A549 (cell line): ENCODE measurements at regions not wholly inside any gene's neighbourhood (a gene's known extent, or its start where the extent isn't known, plus 50 kb on each side); places are given as distances from the start of the nearest gene placed in this dataset.

ENCODE experiments used
- ATAC-seq, 2 experiments: fragments of 200-7000 bp in 1 of 2; fragments of >200 bp in 1 of 2; cut with Nextera tagmentation in 1 of 2; cut with Tn5 transposase in 1 of 2; 3 replicates each; pipeline versions ENCODE4 v1.8.0 to v1.9.1; 2018 to 2020; ENCODE audit warnings: mild to moderate bottlenecking in 1 of 2, moderate library complexity in 1 of 2
- CTCF ChIA-PET: fragments of 300-600 bp; sonication (Branson Sonifier 250); formaldehyde crosslinking; extraction: SDS; loops from one replicate; lab custom pipeline; 2021; ENCODE audit warnings: antibody characterized with exemption, inconsistent platforms; lab: Yijun Ruan, JAX
- POLR2A ChIA-PET: fragments of 350-600 bp; formaldehyde crosslinking; extraction: SDS; loops from one replicate; lab custom pipeline; 2021; ENCODE audit warnings: antibody characterized with exemption, inconsistent platforms; lab: Yijun Ruan, JAX
- DNase-seq, 2 experiments: peaks; one replicate each; pipeline versions ENCODE4 v3.0.0 to v3.0.0-alpha.2; 2011 to 2016; ENCODE audit warnings: low read depth in 1 of 2, low spot score in 1 of 2
- FAIRE-seq: peaks from 2 replicates; lab custom pipeline; 2011; peaks lifted over from hg19 to GRCh38; lab: Jason Lieb, UNC
- H3K27ac ChIP-seq, 2 experiments: fragments of >200 bp; sonication (Bioruptor Twin); formaldehyde crosslinking; 3 replicates each; pipeline ENCODE4 v1.5.1; 2016 to 2017
- H3K4me1 ChIP-seq: fragments of >200 bp; sonication (Bioruptor Twin); formaldehyde crosslinking; 3 replicates; pipeline ENCODE4 v1.6.1; 2016
- H3K4me2 ChIP-seq: fragments of >200 bp; sonication (Bioruptor Twin); formaldehyde crosslinking; 3 replicates; pipeline ENCODE4 v1.6.1; 2016
- H3K4me3 ChIP-seq: fragments of >200 bp; sonication (Bioruptor Twin); formaldehyde crosslinking; 3 replicates; pipeline ENCODE4 v1.5.1; 2016
- H3K9me3 ChIP-seq: fragments of >200 bp; sonication (Bioruptor Twin); formaldehyde crosslinking; 3 replicates; pipeline ENCODE4 v1.6.1; 2016
- BHLHE40 ChIP-seq: IDR thresholded peaks from 2 replicates; pipeline ENCODE4 v1.6.1; 2012; ENCODE audit warnings: low read depth, low read length, inconsistent platforms
- CBX2 ChIP-seq: fragments of 200-600 bp; sonication (generic); IDR thresholded peaks from 2 replicates; pipeline ENCODE4 v1.6.1; 2016; ENCODE audit warnings: low read depth, mild to moderate bottlenecking, borderline replicate concordance
- CBX8 ChIP-seq: fragments of 200-600 bp; sonication (generic); IDR thresholded peaks from 2 replicates; pipeline ENCODE4 v1.6.1; 2016
- CEBPB ChIP-seq, 2 experiments: fragments of >200 bp in 1 of 2; sonication (Bioruptor Twin) in 1 of 2; formaldehyde crosslinking in 1 of 2; IDR thresholded peaks; 2 replicates each; pipeline ENCODE4 v1.6.1; 2012 to 2016
- EHMT2 ChIP-seq: fragments of 200-600 bp; sonication (generic); IDR thresholded peaks from 2 replicates; pipeline ENCODE4 v1.6.1; 2016; ENCODE audit warnings: antibody characterized with exemption, low read depth, mild to moderate bottlenecking, moderate library complexity
- FOSB ChIP-seq: fragments of 250-450 bp; sonication (Bioruptor Pico); IDR thresholded peaks from 2 replicates; pipeline ENCODE4 v1.5.0; 2020; ENCODE audit warnings: mild to moderate bottlenecking, moderate library complexity
- FOSL2 ChIP-seq, 2 experiments: fragments of 450-650 bp in 1 of 2; fragments of >200 bp in 1 of 2; sonication (Bioruptor Twin) in 1 of 2; formaldehyde crosslinking; IDR thresholded peaks; 2 replicates each; pipeline versions ENCODE4 v1.5.0 to v1.6.1; 2016 to 2020; ENCODE audit warnings: mild to moderate bottlenecking in 1 of 2, moderate library complexity in 1 of 2
- GATA3 ChIP-seq: IDR thresholded peaks from 2 replicates; pipeline ENCODE4 v1.6.1; 2012; ENCODE audit warnings: borderline replicate concordance
- HDAC2 ChIP-seq: fragments of 200-600 bp; sonication (generic); IDR thresholded peaks from 2 replicates; pipeline ENCODE4 v1.6.1; 2016
- HEYL ChIP-seq: fragments of 250-450 bp; sonication (Bioruptor Pico); IDR thresholded peaks from 2 replicates; pipeline ENCODE4 v1.8.0; 2021; ENCODE audit warnings: mild to moderate bottlenecking, moderate library complexity
- HOXA7 ChIP-seq: fragments of 250-450 bp; sonication (Bioruptor Pico); IDR thresholded peaks from 2 replicates; pipeline ENCODE4 v1.5.0; 2020; ENCODE audit warnings: mild to moderate bottlenecking, moderate library complexity
- HOXB13 ChIP-seq: fragments of 250-450 bp; sonication (Bioruptor Pico); IDR thresholded peaks from 2 replicates; pipeline ENCODE4 v1.5.0; 2020; ENCODE audit warnings: low read depth, mild to moderate bottlenecking, moderate library complexity
- JUNB ChIP-seq: fragments of >200 bp; sonication (Bioruptor Twin); formaldehyde crosslinking; IDR thresholded peaks from 2 replicates; pipeline ENCODE4 v1.6.1; 2016
- KDM1A ChIP-seq: fragments of 200-600 bp; sonication (generic); IDR thresholded peaks from 2 replicates; pipeline ENCODE4 v1.6.1; 2016; ENCODE audit warnings: low read depth, mild to moderate bottlenecking
- KDM5A ChIP-seq: fragments of 200-600 bp; sonication (generic); IDR thresholded peaks from 2 replicates; pipeline ENCODE4 v1.6.1; 2016; ENCODE audit warnings: antibody characterized with exemption, mild to moderate bottlenecking
- MAZ ChIP-seq: fragments of 150-350 bp; IDR thresholded peaks from 2 replicates; pipeline ENCODE4 v1.6.1; 2014; ENCODE audit warnings: antibody characterized with exemption, low read depth, low read length, borderline replicate concordance
- NFE2L2 ChIP-seq: fragments of 150-350 bp; conservative IDR thresholded peaks from 2 replicates; pipeline ENCODE4 v1.6.1; 2014; ENCODE audit warnings: low read length
- PHF8 ChIP-seq: fragments of 200-600 bp; sonication (generic); IDR thresholded peaks from 2 replicates; pipeline ENCODE4 v1.6.1; 2016; ENCODE audit warnings: low read depth, mild to moderate bottlenecking, antibody characterized with exemption, moderate library complexity, borderline replicate concordance
- POLR2AphosphoS2 ChIP-seq: conservative IDR thresholded peaks from 2 replicates; pipeline ENCODE4 v1.6.1; 2012; ENCODE audit warnings: low read length, improper control_type of control experiment, inconsistent platforms
- RARB ChIP-seq: fragments of 250-450 bp; sonication (Bioruptor Pico); IDR thresholded peaks from 2 replicates; pipeline ENCODE4 v1.8.0; 2021; ENCODE audit warnings: mild to moderate bottlenecking, moderate library complexity
- RCOR1 ChIP-seq: fragments of 150-350 bp; IDR thresholded peaks from 2 replicates; pipeline ENCODE4 v1.6.1; 2014; ENCODE audit warnings: antibody characterized with exemption, low read length, low read depth
- RFX5 ChIP-seq: fragments of 450-650 bp; IDR thresholded peaks from 2 replicates; pipeline ENCODE4 v1.7.1; 2014; ENCODE audit warnings: antibody characterized with exemption, mild to moderate bottlenecking, moderate library complexity
- RNF2 ChIP-seq: fragments of 200-600 bp; sonication (generic); IDR thresholded peaks from 2 replicates; pipeline ENCODE4 v1.6.1; 2016; ENCODE audit warnings: low read depth, mild to moderate bottlenecking, antibody characterized with exemption, moderate library complexity, borderline replicate concordance
- SMC3 ChIP-seq: fragments of >200 bp; sonication (Bioruptor Twin); formaldehyde crosslinking; IDR thresholded peaks from 3 replicates; pipeline ENCODE4 v1.6.1; 2018; ENCODE audit warnings: inconsistent platforms
- TFCP2L1 ChIP-seq: fragments of 250-450 bp; sonication (Bioruptor Pico); IDR thresholded peaks from 2 replicates; pipeline ENCODE4 v1.5.0; 2021; ENCODE audit warnings: mild to moderate bottlenecking
- TP53 ChIP-seq: fragments of 250-450 bp; sonication (Bioruptor Pico); IDR thresholded peaks from 2 replicates; pipeline ENCODE4 v1.5.0; 2021; ENCODE audit warnings: mild to moderate bottlenecking, moderate library complexity
- ZC3H11A ChIP-seq: fragments of 450-650 bp; IDR thresholded peaks from 2 replicates; pipeline ENCODE4 v1.6.1; 2014; ENCODE audit warnings: antibody characterized with exemption, mild to moderate bottlenecking
- ZSCAN20 ChIP-seq: fragments of 250-450 bp; sonication (Bioruptor Pico); IDR thresholded peaks from 2 replicates; pipeline ENCODE4 v1.8.0; 2022; ENCODE audit warnings: mild to moderate bottlenecking, moderate library complexity
- WGBS: methylation state at CpG from one replicate; pipeline ENCODE4 v1.1.6; 2017; ENCODE audit errors: missing lambda C conversion rate; 5-methylcytosine and 5-hydroxymethylcytosine counted together
- TF ChIP-seq, protein P1 (sequence below): IDR thresholded peaks from 2 replicates; pipeline ENCODE4 v1.6.1; 2012
- TF ChIP-seq, protein P2 (sequence below): IDR thresholded peaks from 2 replicates; pipeline ENCODE4 v1.6.1; 2012; ENCODE audit warnings: low read depth, borderline replicate concordance
- TF ChIP-seq, protein P3 (sequence below): IDR thresholded peaks from 2 replicates; pipeline ENCODE4 v1.6.1; 2012
- TF ChIP-seq, protein P4 (sequence below): fragments of 150-350 bp; IDR thresholded peaks from 2 replicates; pipeline ENCODE4 v1.6.1; 2014; ENCODE audit warnings: low read depth, mild to moderate bottlenecking, low read length

DNA sequence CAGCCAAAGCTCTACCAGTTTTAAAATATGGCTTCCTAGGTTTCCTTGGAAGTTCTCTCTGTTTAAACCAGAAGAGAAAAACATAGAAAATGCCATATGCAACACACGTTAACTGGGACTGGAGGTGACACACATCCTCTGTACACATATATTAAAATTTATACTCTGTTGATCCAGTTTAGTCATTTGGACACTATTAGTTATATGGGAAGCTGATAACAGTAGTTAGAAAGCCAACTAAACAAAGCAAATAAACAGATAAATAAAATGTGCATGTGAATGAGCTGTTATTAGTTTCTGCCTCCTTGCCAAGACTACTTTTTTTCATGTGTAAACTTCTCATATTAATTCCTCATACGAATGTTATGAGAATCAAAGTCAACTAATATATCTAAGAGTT lies 1249.2 kb upstream of the CDH6 start:
- CTCF ChIA-PET: no interaction called here
- FAIRE-seq (no peak), DNase-seq (no peak), ATAC-seq (no peak)
- Histone ChIP-seq H3K27ac (no peak overlapping the region), H3K4me2 (no peak overlapping the region), H3K4me1 (no peaks in the 10 kb centered on the region), H3K4me3 (no peak overlapping the region), H3K9me3 (no peaks in the 10 kb centered on the region)
- 73% methylated on average over 2 of the region's 2 CpGs for WGBS
- TF ChIP-seq SMC3 (no peak), RARB (CRISPR knock-in tag) (no peak), CBX2 (no peak), TFCP2L1 (CRISPR knock-in tag) (no peak), HDAC2 (no peak), TP53 (no peak), GATA3 (no peak), BHLHE40 (no peak), PHF8 (no peak), NFE2L2 (no peak), RFX5 (no peak), POLR2AphosphoS2 (no peak), EHMT2 (no peak), RCOR1 (no peak), KDM5A (no peak), FOSB (CRISPR knock-in tag) (no peak)
- TF ChIP-seq, protein P1, sequence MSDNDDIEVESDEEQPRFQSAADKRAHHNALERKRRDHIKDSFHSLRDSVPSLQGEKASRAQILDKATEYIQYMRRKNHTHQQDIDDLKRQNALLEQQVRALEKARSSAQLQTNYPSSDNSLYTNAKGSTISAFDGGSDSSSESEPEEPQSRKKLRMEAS: no peak
- TF ChIP-seq, protein P2, sequence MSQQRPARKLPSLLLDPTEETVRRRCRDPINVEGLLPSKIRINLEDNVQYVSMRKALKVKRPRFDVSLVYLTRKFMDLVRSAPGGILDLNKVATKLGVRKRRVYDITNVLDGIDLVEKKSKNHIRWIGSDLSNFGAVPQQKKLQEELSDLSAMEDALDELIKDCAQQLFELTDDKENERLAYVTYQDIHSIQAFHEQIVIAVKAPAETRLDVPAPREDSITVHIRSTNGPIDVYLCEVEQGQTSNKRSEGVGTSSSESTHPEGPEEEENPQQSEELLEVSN: no peak
- TF ChIP-seq, protein P3, sequence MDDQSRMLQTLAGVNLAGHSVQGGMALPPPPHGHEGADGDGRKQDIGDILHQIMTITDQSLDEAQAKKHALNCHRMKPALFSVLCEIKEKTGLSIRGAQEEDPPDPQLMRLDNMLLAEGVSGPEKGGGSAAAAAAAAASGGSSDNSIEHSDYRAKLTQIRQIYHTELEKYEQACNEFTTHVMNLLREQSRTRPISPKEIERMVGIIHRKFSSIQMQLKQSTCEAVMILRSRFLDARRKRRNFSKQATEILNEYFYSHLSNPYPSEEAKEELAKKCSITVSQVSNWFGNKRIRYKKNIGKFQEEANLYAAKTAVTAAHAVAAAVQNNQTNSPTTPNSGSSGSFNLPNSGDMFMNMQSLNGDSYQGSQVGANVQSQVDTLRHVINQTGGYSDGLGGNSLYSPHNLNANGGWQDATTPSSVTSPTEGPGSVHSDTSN: no peak
- TF ChIP-seq, protein P4, sequence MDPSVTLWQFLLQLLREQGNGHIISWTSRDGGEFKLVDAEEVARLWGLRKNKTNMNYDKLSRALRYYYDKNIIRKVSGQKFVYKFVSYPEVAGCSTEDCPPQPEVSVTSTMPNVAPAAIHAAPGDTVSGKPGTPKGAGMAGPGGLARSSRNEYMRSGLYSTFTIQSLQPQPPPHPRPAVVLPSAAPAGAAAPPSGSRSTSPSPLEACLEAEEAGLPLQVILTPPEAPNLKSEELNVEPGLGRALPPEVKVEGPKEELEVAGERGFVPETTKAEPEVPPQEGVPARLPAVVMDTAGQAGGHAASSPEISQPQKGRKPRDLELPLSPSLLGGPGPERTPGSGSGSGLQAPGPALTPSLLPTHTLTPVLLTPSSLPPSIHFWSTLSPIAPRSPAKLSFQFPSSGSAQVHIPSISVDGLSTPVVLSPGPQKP: no peak
- POLR2A ChIA-PET: no interaction called here

DNA sequence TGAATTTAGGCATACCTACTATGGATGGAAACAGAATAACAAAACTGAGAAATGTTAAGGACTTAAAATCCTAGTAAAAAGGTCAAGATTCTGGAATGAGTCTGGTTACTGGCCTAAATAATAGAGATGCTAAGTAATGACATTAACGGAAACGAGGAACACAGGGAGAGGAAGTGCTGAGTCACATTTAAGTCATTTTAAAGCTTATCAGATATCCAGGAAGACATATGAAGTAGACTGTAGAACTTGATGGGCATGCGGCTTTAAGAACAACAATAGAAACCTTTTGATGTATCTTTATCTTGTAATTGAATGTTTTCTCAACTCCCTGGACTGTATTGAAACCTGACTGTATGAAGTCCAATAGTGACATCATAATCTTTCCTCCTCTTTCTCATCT lies 1251.4 kb upstream of the CDH6 start:
- WGBS: 63% methylated on average over 3 of the region's 3 CpGs
- no peak for FAIRE-seq
- Histone ChIP-seq H3K4me2 (no peak overlapping the region), H3K27ac (no peak overlapping the region), H3K9me3 (no peaks in the 10 kb centered on the region), H3K4me1 (no peaks in the 10 kb centered on the region), H3K4me3 (no peak overlapping the region)
- ChIA-PET POLR2A (no interaction called here), CTCF (no interaction called here)
- no peak for DNase-seq
- no peak for ATAC-seq
- TF ChIP-seq CEBPB (IDR thresholded peaks at IDR 0.05): no peak

DNA sequence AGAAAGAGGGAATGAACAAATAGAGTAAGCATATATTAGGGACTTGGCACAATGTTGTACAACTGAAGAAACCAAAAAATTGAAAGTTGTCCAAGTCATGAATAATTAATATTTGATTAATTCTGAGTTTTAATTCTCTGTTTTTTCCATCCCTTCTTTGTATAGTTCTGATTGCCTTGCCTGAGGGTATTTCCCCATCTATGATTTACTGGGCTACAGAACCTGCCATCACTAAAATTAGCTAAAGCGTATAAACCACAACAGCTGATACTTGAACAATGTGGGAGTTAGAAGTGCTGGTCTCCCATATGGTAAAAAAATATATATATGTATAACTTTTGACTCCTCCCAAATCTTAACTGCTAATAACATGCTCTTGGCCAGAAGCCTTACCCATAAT lies 1253.5 kb upstream of the CDH6 start:
- Histone ChIP-seq H3K4me1 (no peaks in the 10 kb centered on the region), H3K4me3 (no peak overlapping the region), H3K4me2 (no peak overlapping the region), H3K9me3 (no peaks in the 10 kb centered on the region), H3K27ac (no peak overlapping the region)
- ChIA-PET CTCF (interaction anchor here (0.6 kb wide), 1 partner anchor 46 kb away, joined by 3 read pairs; no protein-coding TSS in a partner anchor), POLR2A (no interaction called here)
- DNase-seq (no peak), ATAC-seq (no peak), FAIRE-seq (no peak)
- WGBS: 65% methylated on average over 1 of the region's 1 CpG
- TF ChIP-seq, protein P3: no peak
- TF ChIP-seq TP53: no peak
- TF ChIP-seq RNF2: no peak
- no peak for TF ChIP-seq MAZ
- TF ChIP-seq NFE2L2: no peak
- no peak for TF ChIP-seq RFX5
- TF ChIP-seq FOSL2 (IDR thresholded peaks at IDR 0.05): no peak
- TF ChIP-seq FOSL2 (CRISPR knock-in tag; IDR thresholded peaks at IDR 0.05): no peak
- no peak for TF ChIP-seq EHMT2
- TF ChIP-seq CBX8: no peak
- TF ChIP-seq, protein P4: no peak
- TF ChIP-seq HOXB13 (CRISPR knock-in tag): no peak
- no peak for TF ChIP-seq JUNB
- no peak for TF ChIP-seq PHF8
- no peak for TF ChIP-seq HEYL
- TF ChIP-seq KDM1A: no peak
- no peak for TF ChIP-seq HOXA7
- TF ChIP-seq ZC3H11A: no peak
- TF ChIP-seq ZSCAN20: no peak
